Eye (tissue), 1 donor: ENCODE measurements at regions not wholly inside any gene's neighbourhood (a gene's known extent, or its start where the extent isn't known, plus 50 kb on each side); places are given as distances from the start of the nearest gene placed in this dataset.

Experiments
- DNase-seq: peaks from one replicate; pipeline ENCODE4 v3.0.0-alpha.2; 2015

DNA sequence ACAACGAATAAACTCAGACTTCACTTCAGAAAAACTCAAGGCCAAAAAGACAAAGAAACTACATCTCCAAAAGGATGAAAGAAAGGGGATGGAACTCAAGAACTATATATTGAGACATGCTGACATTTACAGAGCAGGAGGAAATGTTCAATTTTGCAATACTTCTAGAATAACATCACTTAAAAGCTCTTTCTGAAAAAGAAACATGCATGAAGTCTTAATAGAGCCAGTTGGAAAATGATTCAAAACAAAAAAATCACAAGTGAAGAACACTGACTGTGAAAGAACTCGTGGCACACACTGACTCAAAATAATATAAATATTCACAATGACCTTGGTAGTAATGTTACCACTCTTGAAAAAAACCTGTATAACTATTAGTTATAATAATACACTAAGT lies 267.8 kb upstream of the NREP start:
- DNase-seq, result no peak

- no peak for DNase-seq
These were observed 267.2 kb upstream of the NREP start for GRCh38 chr5:112024221-112024620.

GRCh38 chr5:112023766-112024165 lies 266.8 kb upstream of the NREP start:
- DNase-seq, result no peak

- DNase-seq, result no peak
These were observed 261.9 kb upstream of the NREP start for GRCh38 chr5:112018846-112019245.

DNA sequence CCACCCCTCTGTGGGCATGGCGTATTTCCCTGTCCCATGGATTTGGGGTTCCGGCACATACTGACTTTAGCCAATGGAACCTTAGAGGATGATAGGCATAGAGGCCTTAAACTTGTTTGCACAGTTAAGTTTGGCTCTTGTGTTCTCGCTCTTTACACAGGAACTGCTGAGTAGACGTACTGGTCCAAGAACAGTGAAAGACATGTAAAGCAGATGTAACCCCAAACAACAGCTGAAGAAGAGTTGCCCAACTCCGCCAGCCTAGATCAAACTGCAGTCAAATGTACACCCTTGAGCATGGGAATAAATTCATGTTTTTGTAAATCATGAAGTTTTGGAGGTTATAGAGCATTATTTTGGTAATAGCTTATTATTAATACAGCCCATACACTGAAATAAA lies 260.0 kb upstream of the NREP start:
- DNase-seq, result no peak

GRCh38 chr5:112014783-112015395 lies 257.9 kb upstream of the NREP start:
- peak; percentile 38 for DNase-seq

DNA sequence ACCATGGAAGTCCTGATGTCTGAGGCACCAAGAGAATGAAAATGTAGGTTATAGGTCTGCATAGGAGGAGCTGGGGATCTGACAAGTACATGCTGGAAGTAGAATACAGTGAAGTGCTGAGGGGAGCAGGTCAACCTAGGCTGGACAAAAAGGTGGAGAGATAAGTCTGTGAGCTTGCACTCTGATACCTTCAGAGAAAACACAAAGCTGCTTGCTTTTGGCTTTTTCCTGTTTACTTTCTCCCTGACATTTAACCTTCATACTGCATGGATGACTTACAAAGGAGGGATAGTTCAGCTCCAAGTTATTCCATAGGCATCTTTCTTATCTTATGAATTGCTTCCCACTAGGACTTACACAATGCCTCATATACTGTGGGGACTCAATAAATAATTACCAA lies 256.7 kb upstream of the NREP start:
- DNase-seq, result no peak

DNA sequence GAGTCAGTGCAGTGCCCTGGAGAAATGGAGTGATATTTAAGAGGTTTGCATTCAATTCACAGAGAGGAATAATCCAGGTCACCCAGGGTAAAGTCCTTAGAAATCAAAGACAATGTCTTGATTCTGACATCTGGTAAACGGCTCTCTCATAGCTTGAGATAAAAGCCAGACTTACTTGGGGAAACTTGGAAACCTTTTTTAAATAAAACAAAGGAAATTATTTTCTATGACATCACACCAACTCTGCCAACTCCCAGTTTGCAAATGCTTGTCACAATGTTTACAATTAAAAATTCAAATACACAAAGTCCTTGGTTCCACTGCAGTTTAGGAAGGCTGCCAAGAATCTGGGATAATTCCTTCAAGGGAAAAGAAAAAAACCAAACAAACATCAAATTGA lies 255.1 kb upstream of the NREP start:
- peak; percentile 35 for DNase-seq

DNA sequence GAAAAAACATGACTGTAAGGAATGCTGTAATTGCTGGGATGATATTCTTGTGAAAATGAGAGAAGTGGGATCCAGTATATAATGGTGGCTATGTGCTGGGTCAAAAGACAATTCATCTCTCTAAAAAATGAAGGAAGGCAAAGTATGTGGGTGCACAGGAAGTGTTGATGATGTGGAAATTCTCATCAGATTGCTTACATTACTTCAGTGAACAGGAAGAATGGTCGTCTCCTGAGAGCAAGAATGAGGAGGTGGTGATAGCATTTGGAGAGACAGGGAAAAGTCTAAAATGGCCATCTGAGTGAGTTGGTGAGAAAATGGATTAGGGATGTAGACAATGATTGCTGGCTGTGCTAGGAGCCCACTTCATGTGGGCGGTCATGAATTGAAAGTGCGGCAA lies 253.5 kb upstream of the NREP start:
- no peak for DNase-seq

DNA sequence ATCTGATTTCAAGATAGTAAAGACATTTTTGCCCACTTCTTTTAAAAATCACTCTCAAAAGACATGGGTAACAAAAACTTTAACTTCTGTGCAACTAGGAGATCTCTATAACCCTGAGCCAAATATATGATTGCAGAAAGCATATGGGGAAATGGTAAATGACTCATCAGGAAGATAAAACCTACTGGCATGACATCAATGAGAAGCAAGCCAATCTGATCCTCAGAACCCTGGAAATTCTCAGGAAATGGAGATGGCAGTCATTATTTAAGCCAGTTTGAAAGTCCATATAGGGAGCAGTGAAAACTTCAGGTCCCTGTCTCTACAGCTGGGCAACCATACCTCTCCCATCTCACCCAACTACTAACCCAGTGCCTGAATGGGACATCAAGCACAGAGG lies 249.7 kb upstream of the NREP start:
- DNase-seq, result no peak

- no peak for DNase-seq
These were observed 248.6 kb upstream of the NREP start for GRCh38 chr5:112005623-112005930.

- DNase-seq, result no peak
These were observed 248.1 kb upstream of the NREP start for GRCh38 chr5:112004867-112005622.

DNA sequence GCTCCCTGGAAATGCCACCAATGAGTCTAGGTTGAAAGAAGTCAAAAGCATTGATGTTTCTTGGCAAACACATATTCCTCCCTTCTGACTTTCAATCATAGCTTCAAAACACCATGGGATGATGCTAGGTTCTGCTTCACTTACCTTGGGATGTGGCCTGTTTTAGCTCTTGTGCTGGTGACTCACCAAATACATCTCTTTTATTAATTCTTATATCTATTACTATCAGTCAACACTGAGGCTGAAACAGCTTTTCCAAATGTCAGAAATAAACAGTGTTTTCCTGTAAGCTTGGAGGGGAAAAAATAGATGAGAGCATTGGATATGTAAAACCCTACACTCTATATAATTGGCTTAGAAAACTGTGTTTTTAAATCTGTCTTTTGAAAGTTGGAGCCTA lies 245.4 kb upstream of the NREP start:
- DNase-seq, result no peak

DNA sequence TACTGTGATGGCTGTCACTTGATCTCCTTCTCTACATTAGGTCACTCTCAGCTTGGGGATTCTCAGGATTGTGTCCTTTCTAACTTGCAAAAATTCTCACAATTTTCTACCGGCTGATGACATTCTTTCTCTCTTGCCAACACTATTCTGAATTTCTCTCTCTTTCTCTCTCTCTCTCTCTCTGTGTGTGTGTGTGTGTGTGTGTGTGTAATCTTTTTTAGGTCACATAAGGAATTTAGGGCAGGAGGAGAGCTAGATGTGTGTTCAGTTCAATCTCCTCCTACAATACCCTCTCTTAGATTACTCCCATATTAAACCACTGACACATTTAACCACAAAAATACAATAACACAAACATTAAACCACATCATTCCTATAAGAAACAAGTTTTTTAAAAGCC lies 242.3 kb upstream of the NREP start:
- no peak for DNase-seq

DNA sequence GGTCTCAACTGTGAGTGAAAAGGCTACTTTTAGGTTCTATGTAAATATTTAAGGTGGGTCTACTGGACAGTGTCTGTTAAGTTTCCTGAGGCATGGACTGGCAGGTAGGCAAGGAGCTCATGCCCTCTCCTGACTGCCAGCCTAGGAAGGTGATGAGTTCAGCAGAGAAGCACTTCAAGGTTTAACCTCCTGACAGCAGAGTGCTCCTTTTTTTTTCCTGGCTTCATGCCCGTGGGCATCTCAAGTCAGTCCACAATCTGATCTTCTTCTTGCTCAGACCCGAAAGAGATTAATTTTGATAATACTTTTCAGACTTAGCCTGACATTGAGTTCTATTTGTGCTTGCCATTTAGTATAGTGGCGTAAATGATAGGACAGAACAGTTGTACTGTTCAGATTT lies 241.9 kb upstream of the NREP start:
- DNase-seq, result no peak

DNA sequence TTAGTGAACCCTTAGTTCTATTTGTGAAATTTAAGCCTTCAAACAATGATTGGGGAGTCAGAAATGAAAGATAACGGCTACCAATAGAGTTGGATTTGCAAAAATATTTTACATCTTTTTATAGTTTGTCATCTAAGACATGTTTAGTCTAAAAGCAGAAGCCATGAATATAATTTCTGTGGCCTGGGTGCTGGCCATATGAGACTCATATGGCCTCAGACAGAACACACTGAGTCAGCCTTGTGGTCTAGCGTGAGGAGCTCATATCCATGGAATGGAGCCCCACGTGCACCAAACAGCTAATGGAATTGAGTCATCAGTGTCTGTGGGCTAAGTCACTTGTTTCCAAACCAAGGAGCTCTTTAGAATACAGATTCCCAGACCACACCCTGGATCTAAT lies 240.7 kb upstream of the NREP start:
- no peak for DNase-seq

- no peak for DNase-seq
These were observed 240.3 kb upstream of the NREP start for GRCh38 chr5:111997308-111997707.

DNA sequence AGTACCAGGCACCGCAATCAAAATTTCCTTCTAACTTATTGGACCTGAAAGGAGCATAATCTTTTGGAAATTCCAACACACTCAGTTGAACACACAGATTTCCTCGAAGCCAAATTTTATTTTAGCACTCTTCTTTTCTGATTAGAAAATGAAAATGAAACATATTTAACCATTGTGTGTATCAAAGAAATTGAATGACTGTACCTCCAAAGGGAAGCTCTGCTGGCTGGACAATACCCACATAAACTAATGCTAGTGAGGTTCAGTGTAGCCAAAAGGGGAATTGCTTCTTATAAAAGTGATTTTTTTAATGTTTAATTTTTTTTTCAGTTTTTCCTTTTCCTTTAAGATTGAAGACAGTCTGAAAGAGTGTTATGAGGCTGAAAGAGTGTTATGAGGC lies 239.6 kb upstream of the NREP start:
- no peak for DNase-seq

- DNase-seq, result no peak
These were observed 238.7 kb upstream of the NREP start for GRCh38 chr5:111995701-111996100.

- DNase-seq, result no peak
These were observed 236.2 kb upstream of the NREP start for GRCh38 chr5:111993242-111993641.

GRCh38 chr5:111984044-111984443 lies 227.1 kb upstream of the NREP start:
- peak; percentile 16 for DNase-seq

DNA sequence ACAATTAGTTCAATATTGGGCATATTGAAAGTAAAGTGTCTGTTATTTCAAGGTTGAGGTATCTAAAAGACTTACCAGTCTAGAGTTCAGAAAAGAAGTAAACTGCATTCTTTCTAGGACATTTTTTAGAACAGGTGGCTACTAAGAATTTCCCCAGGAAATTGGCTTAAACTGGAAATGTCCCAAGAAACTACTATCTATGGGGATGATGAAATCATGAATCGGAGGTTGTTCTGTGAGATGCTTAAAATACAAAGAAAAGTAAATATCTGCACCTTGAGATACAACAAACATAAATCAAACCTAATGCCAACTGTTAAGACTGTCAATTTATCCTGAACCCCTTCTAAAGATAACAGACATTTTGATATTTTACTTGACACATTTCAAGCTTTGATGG lies 226.5 kb upstream of the NREP start:
- no peak for DNase-seq

DNA sequence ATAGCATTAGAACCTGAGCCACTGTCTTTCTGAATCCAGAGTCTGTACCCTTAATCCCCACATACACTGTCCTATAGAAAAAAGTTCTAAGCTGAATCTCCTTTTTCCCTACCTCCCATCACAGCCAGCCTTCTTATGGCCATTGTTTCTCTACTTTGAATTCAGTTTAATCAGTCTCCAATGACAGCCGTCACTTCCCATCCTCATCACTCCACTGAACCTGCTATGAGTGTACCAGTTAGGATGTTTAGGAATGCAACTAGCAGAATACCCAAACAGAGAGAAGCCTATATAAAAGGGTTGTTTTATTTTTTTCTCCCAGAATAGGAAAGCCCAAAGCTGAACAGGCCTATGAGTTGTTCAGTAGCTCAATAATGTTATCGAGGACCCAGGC lies 220.4 kb upstream of the NREP start:
- peak; percentile 80 for DNase-seq

DNA sequence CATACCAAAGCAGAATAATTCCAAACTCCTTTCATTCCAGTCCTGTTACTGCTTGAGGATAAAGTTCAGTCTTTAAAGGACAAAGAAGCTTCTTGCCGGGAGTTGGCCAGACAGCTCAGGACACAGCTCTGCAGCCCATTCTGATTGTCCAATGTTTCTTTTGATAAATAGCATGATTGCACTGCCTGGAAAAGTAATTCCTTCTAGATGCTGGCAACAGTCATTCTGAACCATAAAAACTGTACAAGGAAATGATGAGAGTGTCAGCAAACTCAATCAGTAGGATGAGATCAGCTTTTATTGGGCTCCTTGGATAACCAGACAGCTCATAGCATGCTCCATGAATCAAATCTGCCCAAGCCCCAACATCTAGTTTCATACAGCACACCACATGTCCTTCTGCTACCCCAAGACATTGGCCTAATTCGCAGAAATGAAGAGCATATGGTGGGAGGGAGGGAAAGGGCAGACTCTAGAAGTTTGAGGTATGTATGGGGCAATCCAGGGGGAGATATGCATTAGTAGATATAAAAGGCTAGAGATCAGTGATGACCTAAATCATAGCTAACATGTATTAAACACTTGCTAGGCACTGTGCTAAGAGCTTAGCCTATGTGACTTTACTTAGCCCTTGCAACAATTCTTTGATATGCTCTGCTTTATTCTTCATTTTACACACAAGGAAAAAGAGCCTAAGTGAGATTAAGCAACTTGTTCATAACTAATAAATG lies 219.9 kb upstream of the NREP start:
- peak; percentile 15 for DNase-seq

DNA sequence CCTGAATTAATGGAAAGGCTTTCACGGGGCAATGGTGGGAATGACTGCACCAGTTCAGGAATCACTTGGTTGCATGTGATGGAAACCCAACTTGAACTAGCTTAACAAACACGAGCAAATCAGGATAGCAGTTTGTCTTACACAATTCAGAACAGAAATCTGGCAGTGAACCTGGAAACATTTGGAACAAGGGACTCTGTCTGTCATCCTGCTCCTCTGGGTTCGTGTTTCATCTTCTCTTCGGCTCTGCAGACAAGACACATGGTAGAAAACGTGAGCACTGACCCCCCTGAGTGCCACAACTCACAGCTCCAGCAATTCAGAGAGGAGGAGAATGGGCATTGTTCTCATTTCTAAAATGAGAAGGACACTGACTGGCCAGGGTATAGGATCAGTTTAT lies 218.1 kb upstream of the NREP start:
- no peak for DNase-seq
